ENCODE measurements at regions not wholly inside any gene's neighbourhood (a gene's known extent, or its start where the extent isn't known, plus 50 kb on each side); places are given as distances from the start of the nearest gene placed in this dataset.

DNA sequence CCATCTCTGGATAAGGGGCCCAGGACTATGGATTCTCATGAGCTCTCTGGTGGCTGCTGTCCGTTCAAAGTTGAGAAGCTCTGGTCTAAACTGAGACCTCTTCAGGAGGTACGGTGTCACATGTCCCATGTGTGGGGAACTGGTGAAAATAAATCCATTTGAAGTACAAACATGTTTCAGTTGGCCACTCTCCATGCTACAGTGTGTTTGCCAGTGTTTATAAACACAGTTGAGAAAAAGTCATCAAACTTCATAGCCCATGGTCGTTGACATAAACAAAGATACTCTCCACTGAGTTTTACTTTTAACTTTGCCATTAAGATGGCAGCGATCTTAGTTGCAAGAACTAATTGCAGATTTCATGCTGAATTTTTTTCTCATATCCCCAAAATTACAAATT lies 72.8 kb downstream of the PSMG1 start:
- no peaks in the 10 kb centered on the region for H3K27me3 ChIP-seq
- H3K9me3 ChIP-seq (ENCODE audit: low read depth) = no peaks in the 10 kb centered on the region
- no peaks in the 10 kb centered on the region for H3K79me2 ChIP-seq
- no peak for DNase-seq (ENCODE audit: low spot score)
- H3K9me2 ChIP-seq (replicated peaks; ENCODE audit: insufficient read depth) = no peaks in the 10 kb centered on the region
- no peak overlapping the region for H3K4me2 ChIP-seq
- H2AFZ ChIP-seq = no peak overlapping the region
- H3K27ac ChIP-seq = no peak overlapping the region
- H3K36me3 ChIP-seq (replicated peaks; ENCODE audit: insufficient read depth, low read depth) = no peaks in the 10 kb centered on the region
- no peak for TF ChIP-seq EZH2 (IDR thresholded peaks at IDR 0.05; ENCODE audit: borderline replicate concordance)
- TF ChIP-seq EZH2phosphoT487 (IDR thresholded peaks at IDR 0.05; ENCODE audit: low read depth, severe bottlenecking, unreplicated experiment) = no peak
- TF ChIP-seq, protein P1, sequence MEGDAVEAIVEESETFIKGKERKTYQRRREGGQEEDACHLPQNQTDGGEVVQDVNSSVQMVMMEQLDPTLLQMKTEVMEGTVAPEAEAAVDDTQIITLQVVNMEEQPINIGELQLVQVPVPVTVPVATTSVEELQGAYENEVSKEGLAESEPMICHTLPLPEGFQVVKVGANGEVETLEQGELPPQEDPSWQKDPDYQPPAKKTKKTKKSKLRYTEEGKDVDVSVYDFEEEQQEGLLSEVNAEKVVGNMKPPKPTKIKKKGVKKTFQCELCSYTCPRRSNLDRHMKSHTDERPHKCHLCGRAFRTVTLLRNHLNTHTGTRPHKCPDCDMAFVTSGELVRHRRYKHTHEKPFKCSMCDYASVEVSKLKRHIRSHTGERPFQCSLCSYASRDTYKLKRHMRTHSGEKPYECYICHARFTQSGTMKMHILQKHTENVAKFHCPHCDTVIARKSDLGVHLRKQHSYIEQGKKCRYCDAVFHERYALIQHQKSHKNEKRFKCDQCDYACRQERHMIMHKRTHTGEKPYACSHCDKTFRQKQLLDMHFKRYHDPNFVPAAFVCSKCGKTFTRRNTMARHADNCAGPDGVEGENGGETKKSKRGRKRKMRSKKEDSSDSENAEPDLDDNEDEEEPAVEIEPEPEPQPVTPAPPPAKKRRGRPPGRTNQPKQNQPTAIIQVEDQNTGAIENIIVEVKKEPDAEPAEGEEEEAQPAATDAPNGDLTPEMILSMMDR (IDR thresholded peaks at IDR 0.05; ENCODE audit: poor library complexity) = no peak
- H4K20me1 ChIP-seq (ENCODE audit: insufficient read depth, poor library complexity, severe bottlenecking) = no peaks in the 10 kb centered on the region
- no peak overlapping the region for H3K4me3 ChIP-seq
- WGBS (ENCODE audit: low lambda C conversion rate, missing lambda C conversion rate) = 61% methylated on average over 4 of the region's 4 CpGs
- H3K4me1 ChIP-seq (ENCODE audit: insufficient read depth) = peaks cover 4% of the 10 kb centered on the region

DNA sequence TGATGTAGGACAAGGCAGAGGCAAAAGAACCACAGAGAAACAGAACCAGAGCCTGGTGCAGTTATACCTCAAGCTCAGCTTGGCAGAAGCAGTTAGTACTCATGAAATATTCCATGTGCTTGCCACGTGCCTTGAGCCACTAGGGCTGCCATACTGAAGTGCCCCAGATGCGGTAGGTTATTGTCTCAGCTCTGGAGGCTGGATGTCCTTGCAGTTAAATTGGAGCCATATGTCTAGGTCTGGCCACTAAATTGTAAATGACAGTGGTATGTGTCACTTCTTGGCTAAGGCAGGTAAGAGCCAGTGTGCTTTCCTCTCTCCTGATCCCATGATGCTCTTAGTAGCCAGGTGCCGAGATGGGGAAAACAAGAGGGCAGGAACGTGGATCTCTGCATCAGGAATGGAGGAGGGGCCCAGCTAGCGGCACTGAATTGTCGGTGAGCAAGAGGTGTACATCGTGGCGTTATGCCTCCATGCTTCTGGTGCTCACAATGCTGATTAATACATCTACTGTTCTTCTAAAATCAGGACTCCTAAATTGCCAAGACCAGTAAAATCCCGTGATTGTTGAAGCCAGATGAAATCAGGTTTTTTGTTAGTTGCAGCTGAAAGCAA lies 73.5 kb downstream of the PSMG1 start:
- no peak overlapping the region for H3K27ac ChIP-seq
- no peak overlapping the region for H3K4me3 ChIP-seq
- H3K9me3 ChIP-seq (ENCODE audit: low read depth) = no peaks in the 10 kb centered on the region
- TF ChIP-seq, protein P1 (IDR thresholded peaks at IDR 0.05; ENCODE audit: poor library complexity) = no peak
- TF ChIP-seq EZH2phosphoT487 (IDR thresholded peaks at IDR 0.05; ENCODE audit: low read depth, severe bottlenecking, unreplicated experiment) (no peak), EZH2 (IDR thresholded peaks at IDR 0.05; ENCODE audit: borderline replicate concordance) (no peak)
- no peak overlapping the region for H3K4me2 ChIP-seq
- no peaks in the 10 kb centered on the region for H3K9me2 ChIP-seq (replicated peaks; ENCODE audit: insufficient read depth)
- 93% methylated on average over 9 of the region's 9 CpGs for WGBS (ENCODE audit: low lambda C conversion rate, missing lambda C conversion rate)
- no peaks in the 10 kb centered on the region for H3K79me2 ChIP-seq
- no peaks in the 10 kb centered on the region for H3K27me3 ChIP-seq
- H3K4me1 ChIP-seq (ENCODE audit: insufficient read depth) = peaks cover 4% of the 10 kb centered on the region
- H4K20me1 ChIP-seq (ENCODE audit: insufficient read depth, poor library complexity, severe bottlenecking) = no peaks in the 10 kb centered on the region
- H3K36me3 ChIP-seq (replicated peaks; ENCODE audit: insufficient read depth, low read depth) = no peaks in the 10 kb centered on the region
- H2AFZ ChIP-seq = no peak overlapping the region
- no peak for DNase-seq (ENCODE audit: low spot score)

GRCh38 chr21:39109163-39109530 lies 74.1 kb downstream of the PSMG1 start:
- WGBS (ENCODE audit: low lambda C conversion rate, missing lambda C conversion rate) = 93% methylated on average over 6 of the region's 6 CpGs
- Histone ChIP-seq H3K79me2 (no peaks in the 10 kb centered on the region), H3K36me3 (replicated peaks; ENCODE audit: insufficient read depth, low read depth) (no peaks in the 10 kb centered on the region), H3K27ac (no peak overlapping the region), H3K9me3 (ENCODE audit: low read depth) (no peaks in the 10 kb centered on the region), H3K27me3 (no peaks in the 10 kb centered on the region), H4K20me1 (ENCODE audit: insufficient read depth, poor library complexity, severe bottlenecking) (no peaks in the 10 kb centered on the region), H3K4me2 (no peak overlapping the region), H3K4me1 (ENCODE audit: insufficient read depth) (peaks cover 4% of the 10 kb centered on the region), H3K4me3 (no peak overlapping the region), H2AFZ (no peak overlapping the region), H3K9me2 (replicated peaks; ENCODE audit: insufficient read depth) (no peaks in the 10 kb centered on the region)
- no peak for TF ChIP-seq EZH2 (IDR thresholded peaks at IDR 0.05; ENCODE audit: borderline replicate concordance)
- TF ChIP-seq EZH2phosphoT487 (IDR thresholded peaks at IDR 0.05; ENCODE audit: low read depth, severe bottlenecking, unreplicated experiment) = no peak
- TF ChIP-seq, protein P1 (IDR thresholded peaks at IDR 0.05; ENCODE audit: poor library complexity) = no peak
- DNase-seq (ENCODE audit: low spot score) = no peak
